Dendritic cell treated with granulocyte-macrophage colony-stimulating factor and Interleukin-4, amounts not matched to agents 40 ng/mL and 50 ng/mL, for 4 days (primary cell): ENCODE measurements at regions not wholly inside any gene's neighbourhood (a gene's known extent, or its start where the extent isn't known, plus 50 kb on each side); places are given as distances from the start of the nearest gene placed in this dataset.
"Not testable (repeated sequence)": the region's sequence is repeated elsewhere in the genome, so short reads cannot be mapped to it uniquely, and the experiment has no call there.

ENCODE experiments used
- H3K27ac Mint-ChIP-seq: one replicate; pipeline ENCODE4 v1.8.0; 2022; ENCODE audit warnings: mild to moderate bottlenecking, mixed read lengths
- H3K27me3 Mint-ChIP-seq: one replicate; pipeline ENCODE4 v1.8.0; 2022; ENCODE audit warnings: mild to moderate bottlenecking, mixed read lengths
- H3K36me3 Mint-ChIP-seq: one replicate; pipeline ENCODE4 v1.8.0; 2022; ENCODE audit warnings: low read depth, mixed read lengths
- H3K4me1 Mint-ChIP-seq: one replicate; pipeline ENCODE4 v1.8.0; 2022; ENCODE audit warnings: low read depth, mixed read lengths
- H3K4me3 Mint-ChIP-seq: one replicate; pipeline ENCODE4 v1.8.0; 2022; ENCODE audit warnings: mild to moderate bottlenecking, moderate library complexity, mixed read lengths
- H3K9me3 Mint-ChIP-seq: one replicate; pipeline ENCODE4 v1.8.0; 2022; ENCODE audit warnings: mixed read lengths
- intact Hi-C: fragments of 100-400 bp; cut with micrococcal nuclease; formaldehyde crosslinking; loops from one replicate; pipeline ENCODE4 v1.15.0; 2022

- intact Hi-C loops, result loop anchor here (5.0 kb wide), 2 partner anchors 39 to 76 kb away; partner anchors contain the start of gene PDSS1
- Mint-ChIP-seq H3K4me3 (no peak overlapping the region), H3K9me3 (no peaks in the 10 kb centered on the region)
Observed at GRCh38 chr10:26621243-26621888, 76.1 kb upstream of the PDSS1 start.

GRCh38 chr10:26621889-26622711 lies 75.4 kb upstream of the PDSS1 start:
- H3K36me3 Mint-ChIP-seq, result no peaks in the 10 kb centered on the region
- intact Hi-C loops, result loop anchor here (5.0 kb wide), 2 partner anchors 40 to 75 kb away; partner anchors contain the start of gene PDSS1
- peak overlapping the region; percentile 76 for H3K27ac Mint-ChIP-seq
- H3K4me1 Mint-ChIP-seq, result peaks cover 21% of the 10 kb centered on the region
- no peaks in the 10 kb centered on the region for H3K27me3 Mint-ChIP-seq
- H3K4me3 Mint-ChIP-seq, result peak overlapping the region; percentile 68
- no peaks in the 10 kb centered on the region for H3K9me3 Mint-ChIP-seq

More at GRCh38 chr10:26621243-26621888, 76.1 kb upstream of the PDSS1 start:
- H3K4me1 Mint-ChIP-seq, result peaks cover 21% of the 10 kb centered on the region
- H3K27ac Mint-ChIP-seq, result peak overlapping the region; percentile 76
- H3K36me3 Mint-ChIP-seq, result no peaks in the 10 kb centered on the region
- H3K27me3 Mint-ChIP-seq, result no peaks in the 10 kb centered on the region

- Mint-ChIP-seq H3K27me3 (no peaks in the 10 kb centered on the region), H3K27ac (peak overlapping the region; percentile 76), H3K4me1 (peaks cover 29% of the 10 kb centered on the region), H3K4me3 (peak overlapping the region; percentile 68), H3K9me3 (no peaks in the 10 kb centered on the region), H3K36me3 (no peaks in the 10 kb centered on the region)
- intact Hi-C loops, result loop anchor here (5.0 kb wide), 2 partner anchors 41 to 74 kb away; partner anchors contain the start of gene PDSS1
Observed at GRCh38 chr10:26622891-26623290, 74.6 kb upstream of the PDSS1 start.

- Mint-ChIP-seq H3K27ac (no peak overlapping the region), H3K4me3 (no peak overlapping the region), H3K4me1 (peaks cover 37% of the 10 kb centered on the region), H3K27me3 (no peaks in the 10 kb centered on the region), H3K36me3 (no peaks in the 10 kb centered on the region), H3K9me3 (no peaks in the 10 kb centered on the region)
- intact Hi-C loops, result loop anchor here (5.0 kb wide), 2 partner anchors 42 to 73 kb away; partner anchors contain the start of gene PDSS1
Observed at GRCh38 chr10:26624006-26624405, 73.5 kb upstream of the PDSS1 start.

GRCh38 chr10:26626066-26626465 lies 71.4 kb upstream of the PDSS1 start:
- intact Hi-C loops, result loop anchor here (5.0 kb wide), 1 partner anchor 691 kb away; no protein-coding TSS in a partner anchor

GRCh38 chr10:26627324-26627723 lies 70.2 kb upstream of the PDSS1 start:
- H3K9me3 Mint-ChIP-seq, result no peaks in the 10 kb centered on the region
- intact Hi-C loops, result loop anchor here (5.0 kb wide), 1 partner anchor 690 kb away; no protein-coding TSS in a partner anchor
- no peaks in the 10 kb centered on the region for H3K27me3 Mint-ChIP-seq
- peak overlapping the region; percentile 83 for H3K27ac Mint-ChIP-seq
- H3K36me3 Mint-ChIP-seq, result no peaks in the 10 kb centered on the region
- H3K4me1 Mint-ChIP-seq, result peaks cover 38% of the 10 kb centered on the region
- H3K4me3 Mint-ChIP-seq, result no peak overlapping the region

More at GRCh38 chr10:26626066-26626465, 71.4 kb upstream of the PDSS1 start:
- Mint-ChIP-seq H3K4me3 (no peak overlapping the region), H3K27ac (no peak overlapping the region), H3K4me1 (peaks cover 43% of the 10 kb centered on the region), H3K27me3 (no peaks in the 10 kb centered on the region), H3K36me3 (no peaks in the 10 kb centered on the region), H3K9me3 (no peaks in the 10 kb centered on the region)

- peak overlapping the region; percentile 83 for H3K27ac Mint-ChIP-seq
- H3K9me3 Mint-ChIP-seq, result no peaks in the 10 kb centered on the region
- no peaks in the 10 kb centered on the region for H3K36me3 Mint-ChIP-seq
- no peaks in the 10 kb centered on the region for H3K27me3 Mint-ChIP-seq
- peaks cover 32% of the 10 kb centered on the region for H3K4me1 Mint-ChIP-seq
- intact Hi-C loops, result loop anchor here (5.0 kb wide), 1 partner anchor 689 kb away; no protein-coding TSS in a partner anchor
- H3K4me3 Mint-ChIP-seq, result peak overlapping the region; percentile 4
Observed at GRCh38 chr10:26628395-26628794, 69.1 kb upstream of the PDSS1 start.

- H3K9me3 Mint-ChIP-seq, H3K27ac Mint-ChIP-seq, H3K4me3 Mint-ChIP-seq, H3K36me3 Mint-ChIP-seq, H3K27me3 Mint-ChIP-seq, intact Hi-C loops: not testable (repeated sequence)
- peaks cover 21% of the 10 kb centered on the region for H3K4me1 Mint-ChIP-seq
Observed at GRCh38 chr10:26632171-26632570, 65.3 kb upstream of the PDSS1 start.

GRCh38 chr10:26634111-26634510 lies 63.4 kb upstream of the PDSS1 start:
- intact Hi-C loops, H3K27me3 Mint-ChIP-seq, H3K27ac Mint-ChIP-seq: not testable (repeated sequence)

GRCh38 chr10:26637521-26638275 lies 59.8 kb upstream of the PDSS1 start:
- no peak overlapping the region for H3K4me3 Mint-ChIP-seq
- H3K27ac Mint-ChIP-seq, result no peak overlapping the region
- H3K36me3 Mint-ChIP-seq, result no peaks in the 10 kb centered on the region
- intact Hi-C loops, result no loop called here
- no peaks in the 10 kb centered on the region for H3K4me1 Mint-ChIP-seq
- H3K9me3 Mint-ChIP-seq, result peaks cover 8% of the 10 kb centered on the region
- H3K27me3 Mint-ChIP-seq, result no peaks in the 10 kb centered on the region

More at GRCh38 chr10:26634111-26634510, 63.4 kb upstream of the PDSS1 start:
- not testable (repeated sequence) for H3K4me3 Mint-ChIP-seq, H3K9me3 Mint-ChIP-seq, H3K36me3 Mint-ChIP-seq, H3K4me1 Mint-ChIP-seq

- Mint-ChIP-seq H3K4me3 (no peak overlapping the region), H3K36me3 (no peaks in the 10 kb centered on the region), H3K4me1 (no peaks in the 10 kb centered on the region), H3K27me3 (no peaks in the 10 kb centered on the region), H3K27ac (no peak overlapping the region), H3K9me3 (peaks cover 8% of the 10 kb centered on the region)
- intact Hi-C loops, result no loop called here
Observed at GRCh38 chr10:26640391-26640790, 57.1 kb upstream of the PDSS1 start.

- no peak overlapping the region for H3K4me3 Mint-ChIP-seq
- peaks cover 15% of the 10 kb centered on the region for H3K4me1 Mint-ChIP-seq
- peaks cover 8% of the 10 kb centered on the region for H3K9me3 Mint-ChIP-seq
- H3K27ac Mint-ChIP-seq, result no peak overlapping the region
- intact Hi-C loops, result no loop called here
- H3K36me3 Mint-ChIP-seq, result no peaks in the 10 kb centered on the region
- no peaks in the 10 kb centered on the region for H3K27me3 Mint-ChIP-seq
Observed at GRCh38 chr10:26642896-26643653, 54.4 kb upstream of the PDSS1 start.

GRCh38 chr10:26647602-26648244 lies 49.8 kb upstream of the PDSS1 start:
- Mint-ChIP-seq H3K9me3 (no peaks in the 10 kb centered on the region), H3K4me3 (no peak overlapping the region), H3K27ac (no peak overlapping the region), H3K4me1 (peaks cover 38% of the 10 kb centered on the region), H3K36me3 (no peaks in the 10 kb centered on the region), H3K27me3 (no peaks in the 10 kb centered on the region)
- intact Hi-C loops, result no loop called here
